Left lung (tissue), 4 donors: ENCODE measurements at regions not wholly inside any gene's neighbourhood (a gene's known extent, or its start where the extent isn't known, plus 50 kb on each side); places are given as distances from the start of the nearest gene placed in this dataset.
A peak's percentile ranks its signal among the peaks of the same experiment; 100 is the strongest.

Experiments
- ATAC-seq: fragments of 200-7000 bp; cut with Tn5 transposase; one replicate; pipeline ENCODE4 v1.9.1; 2020; ENCODE audit warnings: moderate library complexity
- DNase-seq, 4 donors: peaks; one replicate each; pipeline ENCODE4 v3.0.0-alpha.2; 2013 to 2020
- H3K27ac ChIP-seq, 2 donors: fragments of 200-600 bp; sonication (generic) in 1 of 2; one replicate each; pipeline versions ENCODE4 v1.5.0 to v1.8.0; 2020 to 2021
- H3K27me3 ChIP-seq, 2 donors: fragments of 200-600 bp; sonication (generic) in 1 of 2; one replicate each; pipeline versions ENCODE4 v1.5.0 to v1.8.0; 2020 to 2021
- H3K36me3 ChIP-seq, 2 donors: fragments of 200-600 bp; sonication (generic) in 1 of 2; one replicate each; pipeline versions ENCODE4 v1.5.0 to v1.8.0; 2020 to 2021
- H3K4me1 ChIP-seq, 2 donors: fragments of 200-600 bp; one replicate each; pipeline ENCODE4 v1.8.0; 2021
- H3K4me3 ChIP-seq, 2 donors: fragments of 200-600 bp; sonication (generic) in 1 of 2; one replicate each; pipeline versions ENCODE4 v1.5.0 to v1.8.0; 2020 to 2021; ENCODE audit warnings: mild to moderate bottlenecking in 1 of 2
- H3K9me3 ChIP-seq, 2 donors: fragments of 200-600 bp; sonication (generic) in 1 of 2; one replicate each; pipeline versions ENCODE4 v1.5.0 to v1.8.0; 2020 to 2021
- CTCF ChIP-seq, 2 donors: fragments of 200-600 bp; sonication (generic) in 1 of 2; IDR thresholded peaks; one replicate each; pipeline versions ENCODE4 v1.5.0 to v1.8.0; 2021; ENCODE audit warnings: antibody characterized with exemption in 2 of 2
- intact Hi-C, 2 donors: fragments of 100-400 bp; cut with DNase I; formaldehyde crosslinking; loops; one replicate each; pipeline versions ENCODE4 v1.11.2 to v1.14.2; 2022
- donor health status: DM: no; HTN: yes; CAD: no.
- donor health status: DM: no; HTN: no; CAD: no.

- no peak overlapping the region for H3K27ac ChIP-seq
- no peaks in the 10 kb centered on the region for H3K9me3 ChIP-seq
- no peak overlapping the region for H3K4me3 ChIP-seq
- no peak for TF ChIP-seq CTCF (IDR thresholded peaks at IDR 0.05)
- no peak for DNase-seq
- no peak for ATAC-seq
- peaks cover 0 to 36% of the 10 kb centered on the region in 2 donors for H3K27me3 ChIP-seq
- H3K4me1 ChIP-seq: no peaks in the 10 kb centered on the region
- H3K36me3 ChIP-seq: no peaks in the 10 kb centered on the region
- intact Hi-C loops: no loop called here
These were observed 219.5 kb downstream of the PTPRU start for GRCh38 chr1:29455781-29456180.

DNA sequence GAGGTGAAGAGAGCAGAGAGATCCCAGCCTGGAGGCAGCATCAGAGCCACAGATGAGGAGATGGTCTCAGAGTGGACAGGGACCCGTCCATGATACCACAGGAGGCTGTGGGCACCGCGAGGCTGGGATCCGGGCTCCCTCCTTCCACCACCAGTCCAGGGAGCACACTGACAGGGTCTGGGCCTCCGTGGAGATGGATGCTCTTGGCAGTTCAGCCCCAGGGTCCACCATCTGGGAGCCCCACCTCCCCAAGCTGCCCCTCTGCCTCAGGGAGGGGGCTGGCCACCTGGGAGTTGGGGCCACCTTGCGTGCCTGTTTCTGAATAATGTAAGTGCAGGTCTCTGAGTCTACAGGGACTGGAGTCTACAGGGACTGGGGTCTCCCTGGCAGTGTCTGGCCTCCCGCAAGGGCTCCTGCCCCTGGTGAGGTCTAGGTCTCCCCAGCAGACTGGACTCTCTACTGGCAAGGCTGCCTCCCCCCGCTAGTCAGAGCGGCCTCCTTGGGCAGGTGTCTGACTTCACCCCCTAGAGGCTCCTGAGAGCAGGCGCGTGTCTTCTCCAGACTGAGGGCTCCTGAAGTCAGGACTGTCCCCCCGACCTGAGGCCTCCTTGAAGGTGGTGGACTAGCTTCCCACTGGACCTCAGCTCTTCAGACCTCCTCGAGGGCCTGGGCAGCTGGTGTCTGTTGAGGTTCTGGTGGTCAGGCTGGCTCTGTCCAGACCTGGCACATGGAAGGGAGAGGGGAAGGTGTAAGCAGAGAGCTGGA lies 218.5 kb downstream of the PTPRU start:
- ATAC-seq: no peak
- no peak for DNase-seq
- Histone ChIP-seq H3K4me3 (no peak overlapping the region), H3K36me3 (no peaks in the 10 kb centered on the region), H3K27me3 (peaks cover 0 to 35% of the 10 kb centered on the region in 2 donors), H3K9me3 (no peaks in the 10 kb centered on the region), H3K4me1 (no peaks in the 10 kb centered on the region), H3K27ac (no peak overlapping the region)
- no peak for TF ChIP-seq CTCF (IDR thresholded peaks at IDR 0.05)
- intact Hi-C loops: no loop called here

- TF ChIP-seq CTCF (IDR thresholded peaks at IDR 0.05): no peak
- DNase-seq: peak in 2 of 4 donors; percentile 10 to 43
These were observed 217.3 kb downstream of the PTPRU start for GRCh38 chr1:29453502-29454240.

GRCh38 chr1:29452463-29453230 lies 216.3 kb downstream of the PTPRU start:
- intact Hi-C loops: no loop called here
- no peak for TF ChIP-seq CTCF (IDR thresholded peaks at IDR 0.05)
- no peak overlapping the region for H3K27ac ChIP-seq
- no peaks in the 10 kb centered on the region for H3K36me3 ChIP-seq
- H3K4me1 ChIP-seq: no peaks in the 10 kb centered on the region
- no peak overlapping the region for H3K4me3 ChIP-seq
- DNase-seq (no peak), ATAC-seq (no peak)
- H3K27me3 ChIP-seq: peaks cover 0 to 21% of the 10 kb centered on the region in 2 donors
- no peaks in the 10 kb centered on the region for H3K9me3 ChIP-seq

More at GRCh38 chr1:29453502-29454240, 217.3 kb downstream of the PTPRU start:
- no peaks in the 10 kb centered on the region for H3K36me3 ChIP-seq
- H3K9me3 ChIP-seq: no peaks in the 10 kb centered on the region
- intact Hi-C loops: no loop called here
- H3K27me3 ChIP-seq: peaks cover 0 to 29% of the 10 kb centered on the region in 2 donors
- no peaks in the 10 kb centered on the region for H3K4me1 ChIP-seq
- ATAC-seq: peak; percentile 76
- no peak overlapping the region for H3K27ac ChIP-seq
- H3K4me3 ChIP-seq: no peak overlapping the region
